HCT116 (cell line): ENCODE measurements at regions not wholly inside any gene's neighbourhood (a gene's known extent, or its start where the extent isn't known, plus 50 kb on each side); places are given as distances from the start of the nearest gene placed in this dataset.

ENCODE experiments used
- ATF3 ChIP-seq: IDR thresholded peaks from 2 replicates; pipeline ENCODE4 v1.6.1; 2012
- EZH2 ChIP-seq: fragments of 200-600 bp; sonication (generic); IDR thresholded peaks from 2 replicates; pipeline ENCODE4 v1.6.1; 2017; ENCODE audit warnings: antibody characterized with exemption, mixed run types
- EZH2phosphoT487 ChIP-seq: fragments of 200-600 bp; IDR thresholded peaks from 2 replicates; pipeline ENCODE4 v1.6.1; 2018; ENCODE audit warnings: antibody characterized with exemption, borderline replicate concordance
- POLR2A ChIP-seq: IDR thresholded peaks from 2 replicates; pipeline ENCODE4 v1.7.0; 2011; ENCODE audit warnings: borderline replicate concordance; ENCODE audit not compliant: insufficient read depth, insufficient read length; ENCODE audit errors: extremely low read depth
- POLR2AphosphoS5 ChIP-seq: IDR thresholded peaks from 2 replicates; pipeline ENCODE4 v1.6.1; 2011; ENCODE audit warnings: mild to moderate bottlenecking, low read depth, low read length, moderate library complexity
- RAD21 ChIP-seq: IDR thresholded peaks from 2 replicates; pipeline ENCODE4 v1.6.1; 2012; ENCODE audit warnings: low read depth, mild to moderate bottlenecking
- REST ChIP-seq: IDR thresholded peaks from 2 replicates; pipeline ENCODE4 v1.6.1; 2012; ENCODE audit warnings: low read depth
- SIN3A ChIP-seq: IDR thresholded peaks from 2 replicates; pipeline ENCODE4 v1.6.1; 2012; ENCODE audit warnings: low read depth
- SP1 ChIP-seq: IDR thresholded peaks from 2 replicates; pipeline ENCODE4 v1.6.1; 2012; ENCODE audit warnings: low read depth
- SRF ChIP-seq: IDR thresholded peaks from 2 replicates; pipeline ENCODE4 v1.6.1; 2012; ENCODE audit warnings: low read depth
- TCF7L2 ChIP-seq: IDR thresholded peaks from 2 replicates; pipeline ENCODE4 v1.7.0; 2011; ENCODE audit warnings: borderline replicate concordance, inconsistent platforms; ENCODE audit not compliant: insufficient read depth, insufficient read length; ENCODE audit errors: extremely low read depth
- YY1 ChIP-seq: IDR thresholded peaks from 2 replicates; pipeline ENCODE4 v1.6.1; 2011; ENCODE audit warnings: low read length, low read depth, moderate library complexity, mild to moderate bottlenecking; ENCODE audit not compliant: insufficient replicate concordance; ENCODE audit errors: extremely low read depth
- TF ChIP-seq, protein P1 (sequence below), 3 experiments: fragments of 200-600 bp in 1 of 3; sonication (generic) in 1 of 3; IDR thresholded peaks in 2 of 3; conservative IDR thresholded peaks in 1 of 3; 2 replicates each; pipeline ENCODE4 v1.5.1; 2012 to 2017; ENCODE audit warnings: low read depth in 2 of 3, low read length in 2 of 3, antibody characterized with exemption in 1 of 3, borderline replicate concordance in 1 of 3, control low read depth in 1 of 3, mild to moderate bottlenecking in 1 of 3, mixed read lengths in 1 of 3, mixed run types in 1 of 3, moderate library complexity in 1 of 3; ENCODE audit not compliant: insufficient read depth in 1 of 3
- TF ChIP-seq, protein P2 (sequence below): IDR thresholded peaks from 2 replicates; pipeline ENCODE4 v1.6.1; 2011; ENCODE audit warnings: mild to moderate bottlenecking, low read length, moderate library complexity; ENCODE audit not compliant: insufficient replicate concordance; ENCODE audit errors: extremely low read depth

DNA sequence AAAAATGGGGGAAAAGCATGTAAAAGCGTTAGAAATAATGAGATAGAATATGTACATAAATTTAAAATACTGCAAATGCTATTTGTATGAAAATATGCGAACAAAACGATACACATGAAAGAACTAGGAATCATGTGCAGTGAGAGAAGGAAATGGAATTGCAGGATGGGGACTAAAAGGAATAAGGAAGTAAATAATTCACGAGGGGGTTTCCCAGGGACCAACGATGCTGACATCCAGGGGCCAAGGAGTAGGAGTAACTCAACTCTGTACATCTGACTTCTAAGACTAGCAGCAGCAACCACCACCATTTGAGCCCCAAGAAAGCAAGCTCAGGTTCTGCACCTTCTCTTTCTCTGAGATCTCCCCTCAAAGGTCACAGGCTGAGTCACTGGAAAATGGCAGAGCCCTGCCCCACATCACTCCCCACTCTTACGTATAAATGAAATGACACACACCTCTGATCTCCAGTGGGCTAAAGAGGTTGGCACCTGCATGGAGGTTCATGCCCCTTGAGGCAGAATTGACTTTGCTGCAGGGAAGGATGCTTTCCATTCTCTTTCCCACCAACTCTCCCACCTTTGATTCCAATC lies 100.0 kb upstream of the DLG1 start:
- TF ChIP-seq TCF7L2 = no peak
- TF ChIP-seq, protein P1, sequence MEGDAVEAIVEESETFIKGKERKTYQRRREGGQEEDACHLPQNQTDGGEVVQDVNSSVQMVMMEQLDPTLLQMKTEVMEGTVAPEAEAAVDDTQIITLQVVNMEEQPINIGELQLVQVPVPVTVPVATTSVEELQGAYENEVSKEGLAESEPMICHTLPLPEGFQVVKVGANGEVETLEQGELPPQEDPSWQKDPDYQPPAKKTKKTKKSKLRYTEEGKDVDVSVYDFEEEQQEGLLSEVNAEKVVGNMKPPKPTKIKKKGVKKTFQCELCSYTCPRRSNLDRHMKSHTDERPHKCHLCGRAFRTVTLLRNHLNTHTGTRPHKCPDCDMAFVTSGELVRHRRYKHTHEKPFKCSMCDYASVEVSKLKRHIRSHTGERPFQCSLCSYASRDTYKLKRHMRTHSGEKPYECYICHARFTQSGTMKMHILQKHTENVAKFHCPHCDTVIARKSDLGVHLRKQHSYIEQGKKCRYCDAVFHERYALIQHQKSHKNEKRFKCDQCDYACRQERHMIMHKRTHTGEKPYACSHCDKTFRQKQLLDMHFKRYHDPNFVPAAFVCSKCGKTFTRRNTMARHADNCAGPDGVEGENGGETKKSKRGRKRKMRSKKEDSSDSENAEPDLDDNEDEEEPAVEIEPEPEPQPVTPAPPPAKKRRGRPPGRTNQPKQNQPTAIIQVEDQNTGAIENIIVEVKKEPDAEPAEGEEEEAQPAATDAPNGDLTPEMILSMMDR (IDR thresholded peaks at IDR 0.05 in 2 of 3, conservative IDR thresholded peaks at IDR 0.05 in 1 of 3; ENCODE audit: borderline replicate concordance in 1 of 3, insufficient read depth in 1 of 3, low read depth in 2 of 3, low read length in 2 of 3) = no peak
- TF ChIP-seq POLR2AphosphoS5 = no peak
- TF ChIP-seq ATF3 = no peak
- TF ChIP-seq EZH2 = no peak
- TF ChIP-seq POLR2A = no peak
- TF ChIP-seq EZH2phosphoT487 = no peak
- TF ChIP-seq RAD21 = no peak
- no peak for TF ChIP-seq SIN3A
- TF ChIP-seq, protein P2, sequence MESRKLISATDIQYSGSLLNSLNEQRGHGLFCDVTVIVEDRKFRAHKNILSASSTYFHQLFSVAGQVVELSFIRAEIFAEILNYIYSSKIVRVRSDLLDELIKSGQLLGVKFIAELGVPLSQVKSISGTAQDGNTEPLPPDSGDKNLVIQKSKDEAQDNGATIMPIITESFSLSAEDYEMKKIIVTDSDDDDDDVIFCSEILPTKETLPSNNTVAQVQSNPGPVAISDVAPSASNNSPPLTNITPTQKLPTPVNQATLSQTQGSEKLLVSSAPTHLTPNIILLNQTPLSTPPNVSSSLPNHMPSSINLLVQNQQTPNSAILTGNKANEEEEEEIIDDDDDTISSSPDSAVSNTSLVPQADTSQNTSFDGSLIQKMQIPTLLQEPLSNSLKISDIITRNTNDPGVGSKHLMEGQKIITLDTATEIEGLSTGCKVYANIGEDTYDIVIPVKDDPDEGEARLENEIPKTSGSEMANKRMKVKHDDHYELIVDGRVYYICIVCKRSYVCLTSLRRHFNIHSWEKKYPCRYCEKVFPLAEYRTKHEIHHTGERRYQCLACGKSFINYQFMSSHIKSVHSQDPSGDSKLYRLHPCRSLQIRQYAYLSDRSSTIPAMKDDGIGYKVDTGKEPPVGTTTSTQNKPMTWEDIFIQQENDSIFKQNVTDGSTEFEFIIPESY = no peak
- TF ChIP-seq REST = no peak
- TF ChIP-seq SP1 = no peak
- no peak for TF ChIP-seq SRF
- no peak for TF ChIP-seq YY1
